NCI-H1417 (cell line): ENCODE measurements at regions not wholly inside any gene's neighbourhood (a gene's known extent, or its start where the extent isn't known, plus 50 kb on each side); places are given as distances from the start of the nearest gene placed in this dataset.

Experiments used
- DNase-seq, 3 experiments: peaks; one replicate each; lab custom pipeline; 2025; lab: John Stamatoyannopoulos, UW

DNA sequence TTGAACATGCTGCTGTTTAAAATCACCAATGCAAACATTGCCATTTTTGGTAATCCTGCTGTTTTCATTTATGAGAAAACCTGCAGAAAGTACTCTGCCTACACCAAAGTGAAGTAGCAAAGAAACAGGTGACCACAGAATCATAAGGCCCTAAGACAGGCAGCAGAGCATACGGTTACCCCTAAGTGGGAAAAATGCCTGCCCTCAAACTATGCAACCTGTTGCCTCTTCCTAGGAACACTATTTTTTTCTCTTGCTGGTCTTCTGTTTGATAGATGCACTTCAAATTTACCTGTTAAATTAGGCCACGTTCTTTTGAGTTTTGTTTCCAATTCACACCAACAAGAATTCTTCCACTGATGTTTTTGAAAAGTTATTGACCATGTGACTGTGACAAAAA is 89.5 kb upstream of the RAB4A start:
- no peak for DNase-seq

GRCh38 chr1:229183588-229183987 is 87.3 kb upstream of the RAB4A start:
- no peak for DNase-seq

GRCh38 chr1:229184066-229184465 is 86.8 kb upstream of the RAB4A start:
- no peak for DNase-seq

DNA sequence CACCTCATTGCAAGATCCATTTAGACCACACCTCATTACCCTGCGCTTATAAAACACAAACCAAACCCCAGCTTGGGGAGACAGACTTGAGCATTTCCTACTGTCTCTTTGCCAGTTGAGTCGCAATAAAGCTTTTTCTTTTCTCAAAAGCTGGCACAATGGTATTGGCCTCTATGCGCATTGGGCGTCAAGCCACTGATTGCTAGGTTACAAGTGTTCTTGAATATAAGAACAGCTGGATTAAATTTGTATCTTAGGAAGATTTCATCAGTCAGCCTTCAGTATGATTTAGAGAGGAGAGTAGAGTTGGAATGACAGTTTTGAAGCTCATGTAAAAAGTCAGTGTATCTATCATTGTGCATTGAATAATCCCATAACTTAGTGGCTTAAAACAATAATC is 84.9 kb upstream of the RAB4A start:
- no peak for DNase-seq

GRCh38 chr1:229186373-229187056 is 84.4 kb upstream of the RAB4A start:
- no peak for DNase-seq

DNA sequence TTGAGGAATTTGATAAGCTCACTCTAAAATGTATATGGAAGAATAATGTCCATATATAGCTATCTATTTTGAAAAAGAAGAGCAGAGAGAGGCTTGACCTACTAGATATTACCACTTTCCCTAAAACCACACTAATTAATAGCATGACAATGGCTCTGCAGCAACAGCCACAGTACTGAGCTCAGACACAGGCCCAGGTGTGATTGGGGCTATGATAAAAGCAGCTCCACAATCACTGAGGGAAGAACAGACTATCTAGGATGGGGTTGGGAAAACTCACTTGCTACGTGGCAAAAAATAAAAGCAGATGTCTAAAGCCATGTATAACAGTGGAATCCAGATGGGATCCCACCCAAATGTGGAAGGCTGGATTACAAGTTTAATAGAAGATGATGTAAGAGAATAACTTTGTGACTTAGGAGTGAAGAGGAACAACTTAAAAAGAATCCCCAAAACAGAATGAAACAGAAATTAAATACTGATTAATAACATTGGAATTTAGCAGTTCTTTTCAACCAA is 80.8 kb upstream of the RAB4A start:
- DNase-seq: no peak

GRCh38 chr1:229191066-229191674 is 79.7 kb upstream of the RAB4A start:
- DNase-seq: no peak

DNA sequence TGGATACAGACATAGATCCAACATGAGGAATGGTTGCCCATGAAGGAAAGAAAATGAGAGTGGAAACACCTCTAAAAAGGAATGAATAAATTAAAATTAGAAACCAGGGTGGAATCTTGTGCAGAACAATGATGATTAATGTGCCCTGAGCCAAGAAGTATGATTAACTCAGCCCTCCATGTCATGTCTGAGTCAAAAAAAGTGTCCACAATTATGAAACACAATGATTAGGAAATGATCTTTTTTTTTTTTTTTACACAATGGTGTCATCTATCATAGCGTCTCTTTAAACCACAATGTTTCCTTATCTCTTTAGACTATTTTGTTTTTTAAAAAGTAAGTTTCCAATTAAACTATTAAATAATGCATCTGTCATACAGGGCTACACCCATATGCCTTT is 78.9 kb upstream of the RAB4A start:
- no peak for DNase-seq

- peak in 2 of 3 experiments; percentile 26 to 71 for DNase-seq
Measured at GRCh38 chr1:229192853-229193252, 78.1 kb upstream of the RAB4A start.

DNA sequence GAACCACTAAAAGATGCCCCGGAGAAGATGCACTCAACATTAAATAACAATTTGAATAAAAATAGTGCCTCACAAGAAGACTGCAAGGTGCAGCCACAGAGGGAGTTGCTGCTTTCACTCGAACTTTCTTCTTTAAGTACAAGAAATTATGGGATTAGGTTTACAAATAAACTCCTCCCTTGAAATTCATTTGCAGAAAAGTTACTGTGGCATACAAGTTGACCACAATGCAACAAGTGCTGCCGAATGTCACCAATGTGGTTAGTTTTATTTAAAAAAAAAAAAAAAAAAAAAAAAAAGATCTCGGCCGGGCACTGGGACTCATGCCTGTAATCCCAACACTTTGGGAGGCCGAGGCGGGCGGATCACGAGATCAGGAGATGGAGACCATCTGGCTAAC is 76.8 kb upstream of the RAB4A start:
- no peak for DNase-seq

GRCh38 chr1:229195246-229195645 is 75.7 kb upstream of the RAB4A start:
- DNase-seq: no peak

DNA sequence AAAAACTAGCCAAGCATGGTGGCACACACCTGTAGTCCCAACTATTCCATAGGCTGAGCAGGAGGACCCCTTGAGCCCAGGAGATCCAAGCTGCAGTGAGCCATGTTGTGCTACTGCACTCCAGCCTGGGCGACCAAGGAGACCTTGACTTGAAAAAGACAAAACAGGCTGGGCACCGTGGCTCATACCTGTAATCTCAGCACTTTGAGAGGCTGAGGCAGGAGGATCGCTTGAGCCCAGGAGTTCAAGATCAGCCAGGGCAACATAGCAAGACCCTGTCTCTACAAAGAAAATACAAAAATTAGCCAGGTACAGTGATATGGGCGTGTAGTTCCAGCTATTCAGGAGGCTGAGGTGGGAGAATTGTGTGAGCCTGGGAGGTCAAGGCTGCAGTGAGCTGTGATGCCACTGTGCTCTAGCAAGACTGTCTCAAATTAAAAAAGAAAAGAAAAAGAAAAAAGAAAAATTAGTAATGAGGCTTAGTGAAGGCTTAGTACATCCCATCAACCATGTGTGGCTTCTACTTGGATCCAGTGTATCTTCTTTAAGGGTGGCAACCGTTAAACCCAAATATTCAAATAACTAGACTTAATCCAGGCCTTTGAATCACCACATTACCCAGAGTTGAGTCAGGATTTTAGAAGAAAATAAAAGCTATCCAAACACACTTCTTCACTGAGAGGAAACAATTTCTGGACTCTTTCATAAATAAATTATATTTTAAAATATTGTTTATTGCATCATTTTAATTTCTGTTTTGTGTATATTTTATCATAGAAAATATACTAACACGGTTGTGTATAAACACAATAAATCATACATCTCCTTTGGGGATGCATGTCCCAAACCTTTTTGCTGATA is 74.3 kb upstream of the RAB4A start:
- no peak for DNase-seq

GRCh38 chr1:229197265-229197585 is 73.7 kb upstream of the RAB4A start:
- DNase-seq: no peak

DNA sequence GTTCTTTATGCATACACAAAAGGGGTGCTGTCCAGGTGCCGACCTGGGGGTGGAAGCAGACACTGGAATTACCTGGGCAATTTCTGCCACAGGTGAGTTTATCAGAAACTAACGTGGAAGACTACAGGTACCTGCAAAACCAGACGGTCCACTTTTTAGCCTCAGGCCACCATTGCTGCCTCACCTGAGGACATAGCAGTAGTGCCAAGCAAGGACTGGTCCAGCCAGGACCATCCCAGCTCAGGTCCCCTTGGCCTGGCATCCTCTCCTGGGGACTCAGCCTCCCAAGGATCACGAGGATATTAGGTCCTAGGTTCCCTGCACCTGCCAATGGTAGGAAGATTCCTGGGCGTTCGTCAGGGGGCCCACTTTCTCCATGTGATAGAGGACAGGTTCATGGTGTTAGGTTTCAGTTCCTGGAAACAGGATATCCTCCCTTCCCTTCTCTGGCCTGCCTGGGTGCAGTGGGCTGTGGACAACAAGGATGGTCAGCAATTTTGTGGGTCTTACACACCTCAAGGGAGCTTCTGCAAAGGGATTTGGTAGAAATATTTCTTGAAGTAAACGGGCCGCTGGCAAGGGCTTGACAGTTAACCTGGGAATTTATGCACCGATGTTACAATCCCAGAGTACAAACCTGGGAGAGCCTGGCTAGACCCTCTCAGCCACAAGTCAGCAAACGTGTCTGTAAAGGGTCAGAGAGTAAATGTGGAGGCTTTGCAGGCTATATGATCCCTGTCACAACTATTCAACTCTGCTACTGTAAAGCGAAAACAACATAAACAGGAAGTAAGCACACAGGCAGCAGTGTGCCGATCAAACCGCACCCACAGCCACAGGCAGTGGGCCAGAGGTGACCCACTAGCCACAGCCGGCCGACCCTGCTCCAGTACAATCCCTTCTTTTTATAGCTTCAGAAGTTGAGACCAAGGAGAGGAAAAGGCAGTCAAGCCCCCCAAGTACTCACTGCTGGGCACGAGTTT is 71.4 kb upstream of the RAB4A start:
- peak in 1 of 3 experiments; percentile 24 for DNase-seq

DNA sequence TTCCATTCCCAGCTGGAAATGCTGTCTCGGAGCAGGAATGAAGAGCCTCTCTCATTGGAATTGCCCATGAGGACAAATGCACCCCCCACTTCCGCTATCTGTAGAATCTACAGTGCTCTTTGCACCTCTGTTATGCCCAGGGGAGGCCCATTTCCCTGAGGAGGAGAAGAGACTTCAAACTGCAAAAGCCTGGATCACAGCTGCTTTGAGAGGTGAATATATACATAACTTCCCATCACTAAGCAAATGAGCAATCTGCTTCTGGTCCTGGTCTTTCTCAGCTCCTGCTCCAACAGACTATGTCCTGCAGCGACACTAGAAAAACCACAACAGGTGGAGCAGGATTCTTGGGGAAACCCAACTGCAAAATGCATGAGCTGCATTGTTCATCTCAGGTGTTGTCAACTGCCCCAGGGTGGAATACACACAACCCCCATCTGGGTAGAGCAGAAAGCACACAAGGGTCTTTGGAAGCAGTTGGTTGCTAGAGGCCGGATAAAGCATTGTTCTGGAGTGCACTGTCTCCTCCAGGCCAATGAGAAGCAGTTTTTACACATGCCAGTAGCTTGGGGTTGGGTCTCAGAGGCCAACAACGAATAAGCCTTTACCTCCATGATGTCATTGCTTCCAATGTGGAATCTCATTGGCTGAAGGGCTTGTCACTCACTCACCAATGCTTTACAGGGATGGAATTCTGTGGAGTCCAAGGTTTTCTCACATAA is 67.7 kb upstream of the RAB4A start:
- peak in 2 of 3 experiments; percentile 6 to 62 for DNase-seq

- no peak for DNase-seq
Measured at GRCh38 chr1:229203991-229204632, 66.8 kb upstream of the RAB4A start.

DNA sequence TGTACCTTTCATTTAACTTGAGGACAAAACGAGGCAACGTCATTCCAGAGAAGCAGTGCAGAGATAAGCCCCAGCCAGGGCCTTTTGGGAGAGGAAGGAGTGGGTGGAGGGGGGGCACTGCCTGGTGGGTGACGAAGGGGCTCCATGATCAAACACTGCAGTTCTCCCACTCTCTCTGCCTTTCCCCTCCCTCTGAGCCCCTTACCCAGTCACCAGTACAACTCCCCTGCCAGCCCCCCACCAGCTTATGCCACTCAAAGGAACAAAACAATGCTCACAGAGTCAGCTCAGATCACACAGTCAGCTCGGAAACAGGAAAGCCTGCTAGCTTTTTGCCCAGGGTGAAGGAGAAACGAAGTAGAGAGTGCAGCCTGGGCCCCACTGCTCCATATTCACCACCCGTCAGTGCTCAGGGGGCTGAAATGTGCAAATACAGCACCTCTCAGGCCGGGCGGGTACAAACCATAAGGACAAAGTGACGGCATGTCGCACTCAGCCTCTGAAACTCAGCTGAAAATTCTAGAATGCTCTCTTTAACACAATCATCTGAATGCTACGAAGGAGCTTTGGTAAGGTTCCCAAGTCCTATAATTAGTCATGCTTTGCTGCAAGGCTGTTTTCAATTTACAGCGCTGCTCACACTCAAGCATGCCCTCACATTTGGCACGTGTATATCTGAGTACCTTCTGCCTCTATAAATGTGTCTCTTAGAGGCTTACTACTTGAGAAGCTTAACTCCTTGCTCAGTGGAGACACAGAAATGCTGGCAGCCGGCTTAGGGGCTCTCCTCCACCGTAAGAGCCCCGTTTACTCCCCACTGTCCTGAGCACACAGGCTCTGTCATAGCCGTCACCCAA is 65.8 kb upstream of the RAB4A start:
- peak in 1 of 3 experiments; percentile 60 for DNase-seq

DNA sequence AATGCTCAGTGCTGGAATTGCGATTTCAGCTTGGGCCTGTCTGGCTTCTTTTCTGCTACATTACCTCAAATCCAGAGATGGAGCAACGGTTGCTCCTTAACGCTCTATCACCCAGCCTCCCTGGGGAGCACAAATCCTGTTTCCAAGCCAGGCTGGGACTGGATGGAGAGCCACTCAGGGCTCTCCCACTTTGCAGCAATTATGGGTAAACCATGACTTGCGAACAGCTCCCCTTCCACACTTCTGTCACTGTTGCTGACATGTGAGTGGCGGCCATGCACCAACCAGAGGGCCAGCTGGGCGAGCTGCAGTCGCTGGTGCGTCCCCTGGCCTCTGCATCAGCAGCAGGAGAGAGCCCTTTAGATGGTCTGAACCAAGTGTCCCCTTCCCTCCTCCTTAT is 65.1 kb upstream of the RAB4A start:
- peak in 1 of 3 experiments; percentile 72 for DNase-seq

DNA sequence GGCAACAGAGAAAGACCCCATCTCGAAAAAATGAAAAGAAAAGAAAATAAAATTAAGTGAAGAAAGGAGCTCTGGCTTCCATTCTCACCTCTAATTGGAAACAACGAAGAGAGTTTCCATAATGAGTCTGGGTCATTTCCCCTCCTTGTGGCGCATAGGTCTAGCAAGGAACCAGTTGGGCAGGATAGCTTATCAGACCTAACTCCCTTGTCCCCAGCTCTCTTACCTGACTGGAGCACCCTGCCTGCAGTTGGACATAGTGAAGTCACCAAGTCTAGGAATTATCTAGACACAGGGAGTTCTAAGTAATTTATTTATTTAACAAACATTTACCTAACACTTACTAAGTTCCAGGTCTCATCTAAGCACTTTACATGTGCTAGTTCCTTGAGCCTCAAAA is 63.0 kb upstream of the RAB4A start:
- DNase-seq: no peak

DNA sequence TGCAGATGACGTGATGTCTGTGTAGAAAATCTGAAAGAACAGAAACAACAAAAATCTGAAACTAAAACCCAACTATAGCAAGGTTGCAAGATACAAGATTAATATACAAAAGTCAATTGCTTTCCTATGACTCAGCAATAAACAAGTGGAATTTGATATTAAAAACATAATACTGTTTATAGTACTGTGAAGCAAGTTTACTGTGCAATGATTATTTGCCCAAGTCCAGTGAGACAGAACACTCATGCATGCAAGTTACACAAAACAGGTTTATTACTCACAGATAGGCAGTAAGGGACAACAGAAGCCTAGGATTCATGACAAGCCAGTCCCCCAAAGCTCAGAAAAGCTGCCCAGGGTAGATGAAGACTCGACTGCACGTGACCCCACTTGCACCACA is 62.4 kb upstream of the RAB4A start:
- DNase-seq: no peak
